ENCODE measurements at regions not wholly inside any gene's neighbourhood (a gene's known extent, or its start where the extent isn't known, plus 50 kb on each side); places are given as distances from the start of the nearest gene placed in this dataset.

GRCh38 chr6:156515242-156515641 is 261.9 kb upstream of the ARID1B start:
- TF ChIP-seq POLR2A (IDR thresholded peaks at IDR 0.05) = no peak
- TF ChIP-seq EP300 (IDR thresholded peaks at IDR 0.05) = no peak
- TF ChIP-seq CTCF (IDR thresholded peaks at IDR 0.05) = no peak
